MM.1S (cell line): ENCODE measurements at regions not wholly inside any gene's neighbourhood (a gene's known extent, or its start where the extent isn't known, plus 50 kb on each side); places are given as distances from the start of the nearest gene placed in this dataset.
"Not testable (repeated sequence)": the region's sequence is repeated elsewhere in the genome, so short reads cannot be mapped to it uniquely, and the experiment has no call there.

Experiments used
- DNase-seq: peaks from one replicate; pipeline ENCODE4 v3.0.0-alpha.2; 2015
- H2AFZ ChIP-seq: fragments of 300-600 bp; sonication (generic); 2 replicates; pipeline ENCODE4 v1.6.0; 2016; ENCODE audit warnings: antibody characterized with exemption, low read length
- H3F3A ChIP-seq: fragments of 300-600 bp; sonication (generic); 2 replicates; pipeline ENCODE4 v1.6.1; 2016; ENCODE audit warnings: mild to moderate bottlenecking, antibody characterized with exemption, low read length, moderate library complexity, mixed read lengths; ENCODE audit not compliant: insufficient read depth
- H3K27ac ChIP-seq: fragments of 300-600 bp; sonication (generic); 2 replicates; pipeline ENCODE4 v1.5.1; 2016; ENCODE audit warnings: mild to moderate bottlenecking, low read length
- H3K27me3 ChIP-seq: fragments of 300-600 bp; sonication (generic); replicated peaks from 2 replicates; pipeline ENCODE4 v1.6.0; 2016; ENCODE audit warnings: low read length; ENCODE audit not compliant: insufficient read depth
- H3K36me3 ChIP-seq: fragments of 300-600 bp; sonication (generic); replicated peaks from 2 replicates; pipeline ENCODE4 v1.6.1; 2016; ENCODE audit warnings: mild to moderate bottlenecking, low read length, mixed read lengths; ENCODE audit not compliant: insufficient read depth
- H3K4me1 ChIP-seq: fragments of 300-600 bp; sonication (generic); 2 replicates; pipeline ENCODE4 v1.6.1; 2016; ENCODE audit warnings: low read length, mixed read lengths
- H3K4me2 ChIP-seq: fragments of 300-600 bp; sonication (generic); 2 replicates; pipeline ENCODE4 v1.6.0; 2016; ENCODE audit warnings: low read depth, low read length
- H3K4me3 ChIP-seq: fragments of 300-600 bp; sonication (generic); 2 replicates; pipeline ENCODE4 v1.5.1; 2016; ENCODE audit warnings: low read length, mixed read lengths
- H3K79me2 ChIP-seq: fragments of 300-600 bp; sonication (generic); 2 replicates; pipeline ENCODE4 v1.6.1; 2016; ENCODE audit warnings: mixed run types, low read length, mixed read lengths
- H3K9ac ChIP-seq: fragments of 300-600 bp; sonication (generic); 2 replicates; pipeline ENCODE4 v1.6.1; 2016; ENCODE audit warnings: low read length, mixed read lengths
- H3K9me2 ChIP-seq: fragments of 300-600 bp; sonication (generic); replicated peaks from 2 replicates; pipeline ENCODE4 v1.6.1; 2016; ENCODE audit warnings: mild to moderate bottlenecking, low read length, mixed read lengths; ENCODE audit not compliant: insufficient read depth
- H3K9me3 ChIP-seq: fragments of 300-600 bp; sonication (generic); replicated peaks from 2 replicates; pipeline ENCODE4 v1.6.1; 2016; ENCODE audit warnings: mild to moderate bottlenecking, low read length, mixed read lengths; ENCODE audit not compliant: insufficient read depth
- H4K20me1 ChIP-seq: fragments of 300-600 bp; sonication (generic); 2 replicates; pipeline ENCODE4 v1.6.1; 2016; ENCODE audit warnings: mild to moderate bottlenecking, low read length, moderate library complexity, mixed read lengths; ENCODE audit not compliant: insufficient read depth

- H3K4me1 ChIP-seq, DNase-seq, H3K4me3 ChIP-seq, H4K20me1 ChIP-seq, H3K9me3 ChIP-seq, H3K9me2 ChIP-seq, H3K9ac ChIP-seq, H2AFZ ChIP-seq, H3K79me2 ChIP-seq, H3F3A ChIP-seq, H3K36me3 ChIP-seq, H3K27me3 ChIP-seq, H3K4me2 ChIP-seq, H3K27ac ChIP-seq: not testable (repeated sequence)
These were observed 96.0 kb upstream of the AGAP9 start for GRCh38 chr10:47619300-47620012.

- not testable (repeated sequence) for H3F3A ChIP-seq, H3K4me3 ChIP-seq, DNase-seq, H3K4me2 ChIP-seq, H3K9me2 ChIP-seq, H2AFZ ChIP-seq, H3K27ac ChIP-seq, H3K79me2 ChIP-seq, H3K9ac ChIP-seq, H3K27me3 ChIP-seq, H3K9me3 ChIP-seq, H4K20me1 ChIP-seq, H3K36me3 ChIP-seq, H3K4me1 ChIP-seq
These were observed 85.9 kb upstream of the AGAP9 start for GRCh38 chr10:47609311-47609710.

- not testable (repeated sequence) for H4K20me1 ChIP-seq, H3K9me3 ChIP-seq, H3K4me1 ChIP-seq, H3F3A ChIP-seq, H3K9me2 ChIP-seq, H3K36me3 ChIP-seq, H3K27me3 ChIP-seq, H3K79me2 ChIP-seq, H3K4me3 ChIP-seq, H3K27ac ChIP-seq, H3K9ac ChIP-seq, DNase-seq, H2AFZ ChIP-seq, H3K4me2 ChIP-seq
These were observed 82.6 kb upstream of the AGAP9 start for GRCh38 chr10:47605791-47606773.

- H3K27ac ChIP-seq, DNase-seq, H3K36me3 ChIP-seq, H3K79me2 ChIP-seq, H3K9me3 ChIP-seq, H3K4me1 ChIP-seq, H4K20me1 ChIP-seq, H2AFZ ChIP-seq, H3F3A ChIP-seq, H3K9ac ChIP-seq, H3K4me3 ChIP-seq, H3K9me2 ChIP-seq, H3K4me2 ChIP-seq: not testable (repeated sequence)
- H3K27me3 ChIP-seq = peaks cover 13% of the 10 kb centered on the region
These were observed 77.2 kb upstream of the AGAP9 start for GRCh38 chr10:47600604-47601003.

GRCh38 chr10:47600127-47600526, 76.7 kb upstream of the AGAP9 start:
- not testable (repeated sequence) for H3K27ac ChIP-seq, H3K79me2 ChIP-seq, H3F3A ChIP-seq, DNase-seq, H3K36me3 ChIP-seq, H3K9ac ChIP-seq, H2AFZ ChIP-seq, H3K9me3 ChIP-seq, H3K4me1 ChIP-seq, H4K20me1 ChIP-seq, H3K9me2 ChIP-seq, H3K4me3 ChIP-seq, H3K4me2 ChIP-seq
- peaks cover 13% of the 10 kb centered on the region for H3K27me3 ChIP-seq

GRCh38 chr10:47599657-47600056, 76.2 kb upstream of the AGAP9 start:
- not testable (repeated sequence) for H3K27ac ChIP-seq, H3F3A ChIP-seq, H3K4me1 ChIP-seq, DNase-seq, H3K36me3 ChIP-seq, H3K4me3 ChIP-seq, H3K9me3 ChIP-seq, H3K9me2 ChIP-seq, H3K4me2 ChIP-seq, H2AFZ ChIP-seq, H3K79me2 ChIP-seq, H3K9ac ChIP-seq, H4K20me1 ChIP-seq
- peaks cover 13% of the 10 kb centered on the region for H3K27me3 ChIP-seq

- not testable (repeated sequence) for H3K9ac ChIP-seq, H3F3A ChIP-seq, H3K79me2 ChIP-seq, H3K4me2 ChIP-seq, H3K9me2 ChIP-seq, H4K20me1 ChIP-seq, DNase-seq, H2AFZ ChIP-seq, H3K27ac ChIP-seq, H3K36me3 ChIP-seq, H3K4me1 ChIP-seq, H3K9me3 ChIP-seq, H3K4me3 ChIP-seq
- H3K27me3 ChIP-seq = peaks cover 11% of the 10 kb centered on the region
These were observed 70.4 kb upstream of the AGAP9 start for GRCh38 chr10:47593805-47594204.

GRCh38 chr10:47593129-47593528, 69.7 kb upstream of the AGAP9 start:
- peaks cover 11% of the 10 kb centered on the region for H3K27me3 ChIP-seq
- H3K79me2 ChIP-seq, H2AFZ ChIP-seq, H3K4me1 ChIP-seq, H3K27ac ChIP-seq, H3K36me3 ChIP-seq, H3K9me3 ChIP-seq, H3K4me3 ChIP-seq, H3K9me2 ChIP-seq, DNase-seq, H3K4me2 ChIP-seq, H3K9ac ChIP-seq, H3F3A ChIP-seq, H4K20me1 ChIP-seq: not testable (repeated sequence)
